Activated CD4-positive, alpha-beta T cell treated with anti-CD3 and anti-CD28 coated beads, Interleukin-2, amount 50 U/mL, for 16 hours (primary cell): ENCODE measurements at regions not wholly inside any gene's neighbourhood (a gene's known extent, or its start where the extent isn't known, plus 50 kb on each side); places are given as distances from the start of the nearest gene placed in this dataset.
"Not testable (repeated sequence)": the region's sequence is repeated elsewhere in the genome, so short reads cannot be mapped to it uniquely, and the experiment has no call there.

Experiments
- DNase-seq: peaks from one replicate; pipeline ENCODE4 v3.0.0-alpha.2; 2020

- DNase-seq, result no peak
Observed at GRCh38 chr7:136527554-136527953, 340.9 kb upstream of the CHRM2 start.

- no peak for DNase-seq
Observed at GRCh38 chr7:136526408-136527105, 341.9 kb upstream of the CHRM2 start.

- no peak for DNase-seq
Observed at GRCh38 chr7:136523571-136523970, 344.9 kb upstream of the CHRM2 start.

- no peak for DNase-seq
Observed at GRCh38 chr7:136517971-136518370, 350.5 kb upstream of the CHRM2 start.

GRCh38 chr7:136514776-136515175, 353.7 kb upstream of the CHRM2 start:
- DNase-seq, result no peak

GRCh38 chr7:136513744-136514143, 354.7 kb upstream of the CHRM2 start:
- DNase-seq, result no peak

GRCh38 chr7:136509466-136509865, 359.0 kb upstream of the CHRM2 start:
- no peak for DNase-seq

- DNase-seq, result no peak
Observed at GRCh38 chr7:136502162-136502561, 366.3 kb upstream of the CHRM2 start.

GRCh38 chr7:136501151-136501550, 367.3 kb upstream of the CHRM2 start:
- DNase-seq, result no peak

GRCh38 chr7:136496551-136496950, 371.9 kb upstream of the CHRM2 start:
- no peak for DNase-seq

- DNase-seq, result no peak
Observed at GRCh38 chr7:136495081-136495480, 373.4 kb upstream of the CHRM2 start.

GRCh38 chr7:136492366-136492765, 376.1 kb upstream of the CHRM2 start:
- DNase-seq, result no peak

GRCh38 chr7:136489808-136490207, 378.6 kb upstream of the CHRM2 start:
- DNase-seq, result no peak

GRCh38 chr7:136480901-136481300, 387.6 kb upstream of the CHRM2 start:
- no peak for DNase-seq

GRCh38 chr7:136479922-136480321, 388.5 kb upstream of the CHRM2 start:
- no peak for DNase-seq

- DNase-seq, result no peak
Observed at GRCh38 chr7:136470179-136470578, 398.3 kb upstream of the CHRM2 start.

GRCh38 chr7:136452949-136453348, 415.5 kb upstream of the CHRM2 start:
- no peak for DNase-seq

- DNase-seq, result no peak
Observed at GRCh38 chr7:136446751-136447150, 421.7 kb upstream of the CHRM2 start.

GRCh38 chr7:136441835-136442234, 426.6 kb upstream of the CHRM2 start:
- DNase-seq, result no peak

- not testable (repeated sequence) for DNase-seq
Observed at GRCh38 chr7:136431736-136432135, 436.7 kb upstream of the CHRM2 start.

GRCh38 chr7:136424058-136424457, 444.4 kb upstream of the CHRM2 start:
- no peak for DNase-seq

GRCh38 chr7:136419740-136420139, 442.6 kb upstream of the MTPN start:
- not testable (repeated sequence) for DNase-seq

- no peak for DNase-seq
Observed at GRCh38 chr7:136412952-136413351, 435.8 kb upstream of the MTPN start.

- DNase-seq, result peak; percentile 53
Observed at GRCh38 chr7:136405931-136406777, 429.0 kb upstream of the MTPN start.
